Colon (tissue), 2 donors: ENCODE measurements at regions not wholly inside any gene's neighbourhood (a gene's known extent, or its start where the extent isn't known, plus 50 kb on each side); places are given as distances from the start of the nearest gene placed in this dataset.
A peak's percentile ranks its signal among the peaks of the same experiment; 100 is the strongest.
"Not testable (repeated sequence)": the region's sequence is repeated elsewhere in the genome, so short reads cannot be mapped to it uniquely, and the experiment has no call there.

Experiments used
- FAIRE-seq: peaks from 2 replicates; lab custom pipeline; 2012; peaks lifted over from hg19 to GRCh38; lab: Jason Lieb, UNC
- donor health status: control.
- donor health status: control.

DNA sequence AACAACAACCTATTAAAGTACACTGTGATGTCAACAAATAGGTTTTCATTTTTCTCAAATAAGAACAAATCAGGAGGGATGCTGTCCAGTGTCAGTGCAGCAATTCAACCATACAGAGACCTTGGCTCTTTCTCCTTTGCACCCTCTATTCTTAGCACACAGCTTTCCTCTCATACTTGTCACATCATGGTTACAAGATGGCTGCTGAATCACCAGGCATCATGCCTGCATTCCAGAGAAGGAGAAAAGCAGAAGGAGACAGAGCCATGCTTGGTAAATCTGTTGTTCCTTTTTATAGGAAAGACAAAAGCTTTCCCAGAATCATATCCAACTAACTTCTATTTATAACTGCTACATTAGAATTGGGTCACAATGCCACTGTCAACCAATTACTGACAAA lies 124.7 kb upstream of the VLDLR start:
- FAIRE-seq = no peak

DNA sequence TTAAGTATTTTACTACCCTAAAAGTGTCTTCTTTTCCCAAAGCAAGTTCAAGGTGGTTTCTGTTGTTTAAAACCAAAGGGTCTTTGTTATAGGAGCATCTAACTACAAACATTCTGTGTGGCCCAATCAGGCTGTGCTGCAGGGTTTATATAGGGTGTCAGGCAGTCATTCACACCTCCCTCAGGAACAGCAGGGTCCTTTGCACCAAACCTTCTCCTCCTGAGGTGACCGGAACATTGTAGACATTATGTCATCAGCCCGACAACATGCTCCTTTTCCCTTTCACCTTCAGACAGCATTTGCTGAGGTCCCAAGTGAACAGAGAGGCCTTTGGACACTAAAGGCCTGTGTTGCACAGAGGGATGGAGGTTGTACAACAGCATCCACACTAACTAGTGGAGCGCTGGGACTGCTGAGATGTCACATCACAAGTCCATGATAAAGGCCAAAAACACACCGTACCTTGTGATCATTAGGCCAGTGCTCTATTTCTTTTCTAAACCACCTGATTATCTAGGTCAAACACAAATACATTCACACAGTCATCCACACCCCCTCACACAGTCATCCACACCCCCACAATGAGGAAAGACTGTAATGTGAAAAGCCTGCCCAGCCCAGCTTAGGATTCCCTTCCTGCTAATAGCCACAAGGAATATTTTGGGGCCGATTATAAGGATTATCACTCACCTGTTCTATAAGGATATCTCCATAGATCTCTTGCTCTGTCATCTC lies 123.8 kb upstream of the VLDLR start:
- FAIRE-seq = no peak

DNA sequence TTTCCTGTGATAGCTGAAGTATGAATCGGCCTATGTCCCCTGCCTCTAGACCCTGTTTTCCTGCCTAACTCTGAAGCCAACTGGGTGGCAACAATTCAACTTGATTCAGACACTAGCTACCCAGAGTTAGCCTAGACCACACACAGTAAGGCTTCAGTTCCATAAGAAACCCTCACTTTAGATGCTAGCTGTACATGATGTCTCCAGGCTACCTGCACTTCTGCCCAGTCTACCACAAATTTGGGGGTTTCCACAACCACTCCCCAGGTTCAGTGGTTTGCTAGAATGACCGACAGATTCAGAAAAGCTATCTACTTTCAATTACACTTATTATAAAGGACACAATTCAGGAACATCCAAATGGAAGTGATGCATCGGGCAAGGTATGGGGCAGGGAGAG lies 119.4 kb upstream of the VLDLR start:
- FAIRE-seq = no peak

DNA sequence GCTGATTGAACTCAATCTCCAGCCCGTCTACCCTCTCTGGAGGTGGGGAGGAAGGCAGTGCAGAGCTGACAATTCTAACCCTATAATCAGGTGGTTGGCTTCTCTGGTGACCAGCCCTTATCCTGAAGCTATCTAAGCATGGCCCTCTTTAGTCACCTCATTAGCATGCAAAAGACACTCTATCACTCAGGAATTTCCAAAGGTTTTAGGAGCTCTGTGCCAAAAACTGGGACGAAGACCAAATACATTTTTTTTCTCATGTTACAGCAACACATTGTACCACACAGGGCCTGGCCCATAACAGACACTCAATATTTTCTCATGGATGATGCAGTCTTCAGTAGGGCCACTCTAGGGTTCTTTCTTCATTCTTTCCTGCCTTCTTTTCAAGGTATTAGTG lies 118.8 kb upstream of the VLDLR start:
- FAIRE-seq = no peak

DNA sequence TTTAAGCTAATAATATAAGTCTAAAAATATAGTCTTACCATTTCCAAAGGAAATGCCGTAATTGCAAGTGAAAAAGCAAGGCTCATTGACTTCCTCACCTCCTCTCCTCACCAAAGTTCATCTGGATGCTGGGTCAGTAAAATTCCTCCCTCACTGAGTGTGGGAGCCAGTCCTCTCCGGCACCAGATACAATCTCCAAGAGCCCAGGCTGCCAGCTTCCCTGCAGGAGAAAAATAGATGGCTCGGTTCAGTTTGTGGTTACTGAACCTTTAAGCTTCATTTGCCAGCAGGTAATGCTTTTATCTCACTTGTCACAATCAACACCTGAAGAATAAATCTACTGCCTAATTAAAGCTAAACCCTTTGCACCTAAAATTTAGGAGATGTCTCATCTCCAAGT lies 115.3 kb upstream of the VLDLR start:
- no peak for FAIRE-seq

DNA sequence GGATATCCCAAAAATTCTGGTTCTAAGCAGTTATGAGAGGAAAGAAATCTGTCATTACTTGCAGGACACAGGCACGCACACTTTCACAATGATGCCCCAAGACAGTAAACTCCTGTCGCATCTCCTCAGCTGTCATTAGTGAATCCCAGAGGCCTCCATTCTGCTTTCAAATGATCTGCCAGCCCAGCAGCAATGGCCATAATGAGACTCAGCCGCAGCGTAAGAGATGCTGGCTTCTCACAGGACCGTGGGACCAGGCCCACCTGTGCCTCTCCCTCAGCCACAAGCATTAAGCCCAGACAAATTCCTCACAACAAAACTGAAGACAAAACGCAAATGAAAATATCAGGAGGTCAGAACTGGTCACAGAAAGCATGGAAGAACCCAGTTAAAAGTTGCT lies 98.0 kb upstream of the VLDLR start:
- FAIRE-seq = no peak

DNA sequence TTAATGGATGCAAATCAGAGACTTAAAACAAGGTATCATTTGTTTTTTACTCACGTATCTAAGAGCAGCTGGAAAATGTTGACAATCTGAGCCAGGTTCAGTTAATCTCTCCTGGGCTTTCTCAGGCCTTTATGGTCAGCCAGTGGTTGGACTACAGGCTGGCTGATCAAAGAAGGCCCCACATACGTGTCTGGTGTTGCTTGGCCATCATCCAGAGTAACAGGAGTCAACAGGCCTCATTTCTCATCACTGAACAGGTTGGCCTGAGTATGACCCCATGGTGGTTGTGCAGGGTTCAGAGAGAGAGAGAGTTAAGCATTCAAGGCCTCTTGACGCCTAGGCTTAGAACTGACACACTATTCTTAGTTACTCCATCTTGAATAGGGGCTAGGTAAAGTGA lies 97.0 kb upstream of the VLDLR start:
- no peak for FAIRE-seq

DNA sequence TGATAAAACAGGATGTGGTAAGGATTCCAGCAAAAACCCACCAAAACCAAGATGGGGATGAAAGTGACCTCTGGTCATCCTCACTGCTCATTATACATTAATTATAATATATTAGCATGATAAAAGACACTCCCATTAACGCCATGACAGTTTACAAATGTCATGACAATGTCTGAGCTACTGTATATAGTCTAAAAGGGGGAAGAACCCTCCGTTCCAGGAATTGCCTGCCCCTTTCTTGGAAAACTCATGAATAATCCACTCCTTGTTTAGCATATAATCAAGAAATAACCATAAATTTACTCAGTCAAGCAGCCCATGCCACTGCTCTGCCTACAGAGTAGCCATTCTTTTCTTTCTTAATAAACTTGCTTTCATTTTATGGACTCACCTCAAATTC lies 96.4 kb upstream of the VLDLR start:
- FAIRE-seq = no peak

DNA sequence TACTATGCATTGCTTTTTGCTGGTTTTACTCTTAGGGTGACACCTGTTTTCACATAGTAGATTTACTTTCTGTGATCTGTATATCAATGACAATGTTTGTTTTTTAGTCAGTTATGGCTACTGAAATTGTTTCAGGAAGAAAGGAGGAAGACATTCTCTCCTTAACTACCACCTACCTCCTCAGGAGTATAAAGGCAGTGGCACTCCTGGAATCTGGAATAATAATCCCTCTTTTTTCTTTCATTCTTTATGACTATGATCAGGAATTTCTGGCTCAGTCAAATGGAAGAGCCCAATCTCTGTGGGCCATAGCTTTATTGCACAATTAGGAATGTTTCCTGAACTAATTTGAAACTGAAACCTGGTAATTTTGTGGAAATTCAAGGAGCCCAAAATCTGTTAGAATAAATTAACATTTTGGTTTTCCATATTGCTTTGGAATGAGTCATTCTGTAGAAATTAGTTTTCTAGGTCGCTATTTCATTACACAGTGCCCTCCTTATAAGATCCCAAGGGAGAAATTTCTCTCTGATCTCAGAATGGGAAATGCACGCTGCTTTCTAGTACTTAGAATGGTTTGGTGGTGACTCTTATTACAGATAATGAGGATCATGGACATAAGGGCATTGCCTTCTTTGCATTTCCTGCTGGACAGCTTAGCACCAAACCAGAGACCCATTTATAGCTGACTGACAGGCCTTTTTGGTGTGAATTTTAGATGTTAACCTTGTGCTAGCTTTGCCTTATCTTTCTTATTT lies 95.3 kb upstream of the VLDLR start:
- no peak for FAIRE-seq

DNA sequence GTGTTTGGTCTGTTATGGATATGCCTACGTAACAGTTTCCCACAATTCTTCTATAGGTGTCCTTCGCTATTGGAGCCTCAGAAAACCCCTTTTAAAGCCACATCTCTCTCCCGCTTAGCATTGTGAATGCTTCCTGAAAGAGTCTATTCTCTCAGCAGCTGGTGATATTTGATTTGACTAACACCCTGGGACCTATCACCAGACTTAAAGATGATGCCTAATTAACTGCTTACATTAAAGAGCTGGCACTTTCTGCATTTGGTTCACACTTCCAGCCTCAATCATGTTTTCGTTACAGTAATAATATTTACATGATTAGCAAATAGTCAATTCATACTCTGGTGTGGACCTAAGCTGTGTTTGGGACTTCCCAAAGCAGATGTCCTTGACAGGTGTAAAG lies 90.1 kb upstream of the VLDLR start:
- no peak for FAIRE-seq

DNA sequence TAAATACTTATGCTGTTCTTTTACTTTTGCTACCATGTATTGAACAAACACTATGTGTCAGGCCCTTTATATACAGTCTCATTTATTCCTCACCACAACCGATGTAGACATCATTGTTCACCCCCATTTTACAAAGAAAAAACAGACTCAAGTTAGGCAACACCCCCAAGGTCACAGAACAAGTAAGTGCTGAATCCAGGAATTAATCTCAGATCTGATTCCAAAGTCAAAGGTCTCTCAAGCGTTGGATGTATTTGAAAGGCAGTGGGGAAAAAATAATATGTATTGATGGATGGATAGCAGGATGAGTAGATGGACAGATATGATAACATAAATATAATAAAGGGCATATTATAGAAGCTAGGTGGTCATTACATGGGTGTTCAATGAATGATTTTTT lies 85.1 kb upstream of the VLDLR start:
- FAIRE-seq = no peak

DNA sequence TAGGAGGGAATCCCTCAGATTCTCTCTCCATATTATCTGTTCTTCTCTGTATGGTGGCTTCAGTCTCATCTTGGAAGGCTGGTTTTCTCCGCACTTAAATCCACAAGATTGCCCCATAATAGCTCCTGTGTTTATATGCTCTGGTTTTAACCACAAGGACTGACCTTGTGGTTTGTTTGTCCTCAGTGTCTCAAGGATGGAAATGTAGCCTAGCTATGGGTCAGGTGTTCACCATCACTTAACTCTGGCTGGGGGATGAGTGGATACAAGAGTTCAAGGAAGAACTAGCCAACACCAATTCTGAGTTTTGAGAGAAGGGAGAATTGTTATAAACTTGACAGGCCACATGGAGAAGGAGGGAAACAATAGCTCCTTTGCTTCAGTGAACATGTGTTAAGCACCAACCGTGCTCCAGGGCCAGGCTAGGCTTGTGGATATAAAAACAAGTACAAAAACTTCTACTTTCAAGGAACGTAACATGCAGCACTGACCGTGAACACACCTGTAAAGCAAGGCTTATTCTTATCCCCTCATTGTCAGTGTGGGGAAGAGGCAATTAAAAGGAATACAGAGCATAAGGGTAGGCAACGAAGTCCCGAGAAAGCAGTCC lies 75.6 kb upstream of the VLDLR start:
- FAIRE-seq = no peak

DNA sequence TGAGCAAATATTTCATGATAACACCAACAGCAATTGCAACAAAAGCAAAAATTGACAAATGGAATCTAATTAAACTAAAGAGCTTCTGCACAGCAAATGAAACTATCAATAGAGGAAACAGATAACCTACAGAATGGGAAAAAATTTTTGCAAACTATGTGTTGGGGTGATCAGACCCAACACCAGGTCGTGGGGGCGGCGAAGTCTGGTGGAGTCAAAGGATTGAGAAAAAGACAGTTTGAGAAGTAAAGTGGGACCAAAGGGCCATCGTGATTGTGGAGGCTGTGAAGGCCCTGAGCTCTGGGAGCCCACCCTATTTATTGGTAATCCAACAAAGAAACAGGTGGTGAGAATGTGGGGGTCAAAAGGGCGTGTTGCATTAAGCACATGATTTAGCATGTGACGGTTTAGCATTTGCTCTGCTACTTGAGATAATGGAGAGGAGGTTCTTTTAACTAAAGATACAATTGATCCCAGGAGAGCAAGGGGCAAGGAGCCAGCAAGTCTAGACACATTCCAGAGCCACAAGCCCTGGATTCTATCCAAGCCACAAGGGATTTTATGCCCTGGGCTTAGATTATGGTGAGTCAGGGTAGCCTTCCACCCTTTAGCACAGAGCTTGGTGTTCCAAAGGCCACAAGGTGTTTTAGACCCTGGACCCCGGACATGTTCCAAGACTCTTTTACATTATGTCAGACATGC lies 65.5 kb upstream of the VLDLR start:
- FAIRE-seq = not testable (repeated sequence)

DNA sequence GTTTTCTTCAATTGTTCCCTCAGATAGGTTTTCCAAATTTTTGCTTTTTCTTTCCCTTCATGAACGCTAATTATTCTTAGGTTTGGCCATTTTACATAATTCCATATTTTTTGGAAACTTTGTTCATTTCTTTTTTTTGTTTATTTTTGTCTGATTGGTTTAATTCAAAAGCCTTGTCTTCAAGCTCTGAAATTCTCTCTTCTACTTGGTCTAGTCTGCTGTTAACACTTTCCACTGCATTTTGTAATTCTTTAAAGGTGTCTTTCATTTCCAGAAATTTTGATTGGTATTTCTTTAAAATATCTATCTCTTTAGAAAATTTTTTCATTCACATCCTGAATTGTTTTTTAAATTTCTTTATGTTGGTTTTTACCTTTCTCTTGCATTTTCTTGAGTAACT lies 63.9 kb upstream of the VLDLR start:
- FAIRE-seq = peak; percentile 85

DNA sequence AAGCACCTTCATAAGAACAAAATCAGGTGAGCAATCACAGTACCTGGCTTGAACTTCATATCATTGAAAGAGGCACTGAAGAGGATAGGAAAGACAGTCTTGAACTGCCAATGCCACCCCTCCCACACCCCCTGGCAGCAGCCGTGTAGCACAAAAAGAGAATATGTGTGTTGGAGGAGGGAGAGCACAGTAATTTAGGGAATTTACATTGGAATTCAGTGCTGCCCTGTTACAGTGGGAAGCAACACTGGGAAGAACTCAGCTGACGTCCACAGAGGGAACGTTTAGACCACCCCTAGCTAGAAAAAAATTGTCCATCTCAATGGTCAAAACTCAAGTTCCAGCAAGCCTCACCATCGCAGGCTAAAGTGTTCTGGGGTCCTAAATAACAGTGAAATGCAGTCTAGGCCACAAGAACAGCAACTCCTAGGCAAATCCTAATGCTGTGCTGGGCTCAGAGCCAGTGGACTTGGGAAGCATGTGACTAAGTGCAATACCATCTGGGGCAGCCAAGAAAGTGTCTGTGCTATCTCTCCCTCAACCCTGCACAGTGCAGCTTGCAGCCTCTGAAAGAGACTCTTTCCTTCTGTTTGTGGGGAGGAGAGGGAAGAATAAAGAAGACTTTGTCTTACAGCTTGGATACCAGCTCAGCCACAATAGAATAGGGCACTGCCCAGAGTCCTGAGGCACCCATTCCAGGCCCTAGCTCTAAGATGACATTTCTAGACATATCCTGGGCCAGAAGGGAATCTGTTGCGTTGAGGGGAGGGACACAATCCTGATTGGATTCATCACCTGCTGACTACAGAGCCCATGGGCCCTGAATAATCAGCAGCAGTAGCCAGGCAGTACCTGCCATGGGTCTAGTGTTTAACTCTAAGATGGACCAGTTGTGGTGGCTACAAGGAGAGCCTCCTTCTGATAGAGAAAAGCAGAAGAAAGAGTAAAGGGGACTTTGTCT lies 62.1 kb upstream of the VLDLR start:
- no peak for FAIRE-seq

DNA sequence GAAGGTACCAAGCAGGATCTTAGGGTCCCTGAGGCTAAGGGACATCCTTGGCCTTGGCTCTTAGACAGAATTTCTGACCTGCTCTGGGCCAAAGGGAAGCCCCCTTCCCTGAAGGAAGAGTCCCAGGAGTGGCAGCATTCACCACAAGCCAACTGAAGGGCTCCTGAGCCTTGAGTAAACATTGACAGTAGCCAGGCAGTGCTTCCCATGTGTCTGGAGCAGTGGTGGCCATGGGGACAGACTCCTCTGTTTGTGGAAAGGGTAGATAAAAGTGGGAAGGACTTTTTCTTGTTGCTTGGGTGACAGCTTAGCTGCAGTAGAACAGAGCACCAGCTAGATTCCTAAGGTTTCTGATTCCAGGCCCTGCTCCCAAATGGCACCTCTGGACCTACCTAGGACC lies 61.4 kb upstream of the VLDLR start:
- no peak for FAIRE-seq

DNA sequence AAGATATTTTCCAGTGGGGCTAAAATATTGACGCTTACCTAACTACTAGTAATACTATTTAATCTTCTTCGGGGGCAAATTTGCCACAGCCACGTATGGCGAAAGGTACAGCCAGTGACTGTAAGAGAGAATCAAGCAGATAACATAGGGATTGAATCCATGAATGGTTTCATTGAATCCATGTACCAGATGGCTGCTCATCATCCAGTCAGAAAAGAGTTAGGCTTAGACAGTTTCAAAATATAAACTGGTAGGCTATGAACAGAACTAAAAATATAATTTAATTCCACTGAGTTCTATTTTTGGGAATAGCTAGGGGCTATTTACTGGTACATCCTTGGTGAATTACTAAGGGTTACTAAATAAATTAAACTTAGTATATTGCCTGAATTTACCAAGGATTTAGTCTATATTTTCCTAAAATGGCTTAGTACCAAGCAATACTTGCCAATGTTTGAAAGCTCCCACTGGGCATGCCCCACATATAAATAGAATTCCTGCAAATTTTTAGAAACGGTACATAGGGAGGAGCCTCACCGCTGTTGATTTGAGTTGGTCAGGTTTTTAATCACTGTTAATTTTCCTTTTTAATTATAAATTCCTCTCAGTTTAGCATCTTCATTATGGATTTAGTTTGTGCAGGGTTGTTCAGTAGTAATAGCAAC lies 55.8 kb upstream of the VLDLR start:
- no peak for FAIRE-seq

DNA sequence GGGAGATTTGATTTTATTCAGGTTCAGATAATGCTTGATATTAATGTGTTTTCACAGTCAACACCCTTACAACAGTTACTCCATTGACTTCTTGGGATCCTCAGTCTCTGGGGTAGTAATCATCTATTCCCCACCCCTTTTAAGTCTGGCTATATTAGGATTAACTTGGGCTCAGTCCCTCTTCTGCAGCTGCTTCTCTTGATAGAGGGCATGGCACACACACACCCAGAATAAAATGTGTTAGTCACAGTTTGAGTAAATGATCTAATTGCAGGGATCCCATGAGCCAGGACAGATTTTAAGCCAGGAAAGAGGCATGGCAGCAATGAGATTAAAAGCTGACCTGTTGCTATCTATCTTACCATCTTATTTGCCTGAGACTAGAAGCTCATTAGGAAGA lies 53.7 kb upstream of the VLDLR start:
- FAIRE-seq = no peak

DNA sequence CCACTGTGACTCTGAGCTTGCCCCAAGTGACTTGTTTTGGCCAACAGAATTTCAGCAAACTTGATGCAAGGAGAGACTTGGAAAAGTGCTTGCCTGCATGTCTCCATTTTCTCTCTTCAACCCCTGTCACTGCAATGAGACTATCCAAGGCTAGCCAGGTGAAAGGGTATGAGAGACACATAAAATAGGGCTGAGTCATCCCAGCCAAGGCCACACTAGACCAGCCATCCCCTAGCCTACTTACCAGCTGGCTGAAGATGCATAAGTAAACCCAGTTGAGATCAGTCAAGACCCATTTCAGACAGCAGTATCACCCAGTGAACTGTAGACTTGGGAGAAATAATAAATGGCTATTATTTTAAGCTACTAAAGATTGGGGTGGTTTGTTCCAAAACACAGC lies 52.9 kb upstream of the VLDLR start:
- no peak for FAIRE-seq

DNA sequence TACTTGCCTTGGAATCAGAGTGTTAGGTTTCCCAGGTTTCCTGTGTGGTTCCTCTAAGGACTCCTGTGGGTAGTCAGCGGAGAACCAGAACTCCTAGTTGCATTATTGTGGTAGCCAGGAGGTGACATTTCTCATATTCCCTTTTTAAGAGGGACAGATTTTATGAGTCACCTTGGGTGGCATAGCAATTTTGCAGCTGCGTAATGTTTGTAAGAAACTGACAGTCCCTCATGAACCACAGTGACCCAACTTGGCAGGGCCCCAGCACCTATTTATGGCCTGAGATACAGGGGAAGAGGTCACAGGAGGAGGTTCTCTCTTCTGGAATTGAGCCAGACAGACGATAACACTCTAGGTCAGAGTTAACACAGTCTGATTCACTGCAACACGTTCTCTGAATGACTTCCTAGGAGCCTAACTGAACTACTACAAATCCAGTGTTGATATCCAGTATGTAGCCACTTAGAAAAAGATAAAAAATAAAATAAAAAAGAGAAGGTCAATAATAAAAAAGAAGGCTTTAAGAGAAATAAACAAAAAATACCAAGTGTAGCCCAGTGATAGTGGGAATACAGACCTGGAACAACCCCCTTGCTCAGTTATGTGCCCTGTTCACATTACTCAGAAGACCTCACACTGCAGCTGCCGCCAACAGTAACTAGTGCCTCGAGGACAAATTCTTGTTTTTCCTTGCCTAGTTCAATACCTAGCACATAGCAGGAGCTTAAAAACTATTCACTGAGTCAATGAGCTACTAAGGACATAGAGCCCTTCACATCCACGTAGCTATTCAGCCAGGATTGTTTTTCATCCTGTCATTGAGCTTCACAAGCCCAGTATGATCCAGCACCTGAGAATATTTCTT lies 50.7 kb upstream of the VLDLR start:
- FAIRE-seq = peak; percentile 90
